Small intestine (tissue), 7 donors: ENCODE measurements at regions not wholly inside any gene's neighbourhood (a gene's known extent, or its start where the extent isn't known, plus 50 kb on each side); places are given as distances from the start of the nearest gene placed in this dataset.

Experiments
- DNase-seq, 2 donors: peaks; one replicate each; pipeline versions ENCODE4 v3.0.0 to v3.0.0-alpha.2; 2013
- FAIRE-seq: peaks from 2 replicates; lab custom pipeline; 2012; peaks lifted over from hg19 to GRCh38; lab: Jason Lieb, UNC
- H3K27ac ChIP-seq, 3 donors: one replicate each; pipeline ENCODE4 v1.5.1; 2013; ENCODE audit warnings: low read length in 2 of 3, mild to moderate bottlenecking in 2 of 3, control low read depth in 1 of 3, inconsistent platforms in 1 of 3, low read depth in 1 of 3, moderate library complexity in 1 of 3
- H3K27me3 ChIP-seq, 3 donors: one replicate each; pipeline ENCODE4 v1.6.1; 2013; ENCODE audit warnings: low read length in 3 of 3, inconsistent platforms in 1 of 3; ENCODE audit not compliant: control insufficient read depth in 3 of 3, insufficient read depth in 3 of 3
- H3K36me3 ChIP-seq, 3 donors: one replicate each; pipeline ENCODE4 v1.6.1; 2013; ENCODE audit warnings: low read length in 3 of 3, inconsistent platforms in 1 of 3, low read depth in 1 of 3, mild to moderate bottlenecking in 1 of 3, moderate library complexity in 1 of 3; ENCODE audit not compliant: control insufficient read depth in 3 of 3, insufficient read depth in 2 of 3
- H3K4me1 ChIP-seq, 3 donors: one replicate each; pipeline ENCODE4 v1.6.1; 2013; ENCODE audit warnings: low read length in 2 of 3, inconsistent platforms in 1 of 3, low read depth in 1 of 3, mild to moderate bottlenecking in 1 of 3, moderate library complexity in 1 of 3; ENCODE audit not compliant: control insufficient read depth in 3 of 3, insufficient read depth in 2 of 3
- H3K4me3 ChIP-seq, 3 donors: one replicate each; pipeline ENCODE4 v1.5.1; 2013; ENCODE audit warnings: low read length in 3 of 3, control low read depth in 1 of 3, inconsistent platforms in 1 of 3, low read depth in 1 of 3, mild to moderate bottlenecking in 1 of 3, moderate library complexity in 1 of 3
- H3K9me3 ChIP-seq, 2 donors: one replicate each; pipeline ENCODE4 v1.6.1; 2013; ENCODE audit warnings: low read depth in 1 of 2, low read length in 1 of 2; ENCODE audit not compliant: control insufficient read depth in 2 of 2, insufficient read depth in 1 of 2
- WGBS, 3 donors: extraction: QIAGEN DNeasy Blood & Tissue Kit; methylation state at CpG; one replicate each; pipeline ENCODE4 v1.1.7; 2013; 5-methylcytosine and 5-hydroxymethylcytosine counted together
- donor health status: healthy with polysubstance abuse.
- donor health status: control.
- donor health status: control.
- donor health status: Bipolar disorder and iron deficiency.
- donor health status: healthy.

- no peak for DNase-seq
- WGBS, 3 donors, result 60 to 71% (median 69%) methylated on average over 1 of the region's 1 CpG
- no peak overlapping the region for H3K4me3 ChIP-seq
- no peak overlapping the region for H3K27ac ChIP-seq
- no peaks in the 10 kb centered on the region for H3K27me3 ChIP-seq
- FAIRE-seq, result no peak
- H3K4me1 ChIP-seq, result no peaks in the 10 kb centered on the region
- H3K9me3 ChIP-seq, result no peaks in the 10 kb centered on the region
- no peaks in the 10 kb centered on the region for H3K36me3 ChIP-seq
Observed at GRCh38 chr9:28758341-28758740, 1185.1 kb upstream of the C9orf72 start.

- no peak overlapping the region for H3K27ac ChIP-seq
- no peaks in the 10 kb centered on the region for H3K4me1 ChIP-seq
- WGBS, 3 donors, result 55 to 77% (median 72%) methylated on average over 1 of the region's 1 CpG
- H3K4me3 ChIP-seq, result no peak overlapping the region
- H3K27me3 ChIP-seq, result no peaks in the 10 kb centered on the region
- H3K9me3 ChIP-seq, result no peaks in the 10 kb centered on the region
- FAIRE-seq (no peak), DNase-seq (no peak)
- no peaks in the 10 kb centered on the region for H3K36me3 ChIP-seq
Observed at GRCh38 chr9:28758971-28759370, 1185.7 kb upstream of the C9orf72 start.

- DNase-seq, result no peak
- FAIRE-seq, result no peak
- WGBS, 3 donors, result 50 to 66% (median 50%) methylated on average over 1 of the region's 1 CpG
Observed at GRCh38 chr9:28762167-28762566, 1188.9 kb upstream of the C9orf72 start.

GRCh38 chr9:28764532-28764931 lies 1191.3 kb upstream of the C9orf72 start:
- Histone ChIP-seq H3K4me3 (no peak overlapping the region), H3K36me3 (no peaks in the 10 kb centered on the region), H3K9me3 (no peaks in the 10 kb centered on the region), H3K4me1 (no peaks in the 10 kb centered on the region), H3K27ac (no peak overlapping the region), H3K27me3 (no peaks in the 10 kb centered on the region)
- 75 to 82% (median 79%) methylated on average over 1 of the region's 1 CpG for WGBS, 3 donors
- FAIRE-seq (peak; percentile 55), DNase-seq (no peak)

More at GRCh38 chr9:28762167-28762566, 1188.9 kb upstream of the C9orf72 start:
- H3K9me3 ChIP-seq, result no peaks in the 10 kb centered on the region
- H3K36me3 ChIP-seq, result no peaks in the 10 kb centered on the region
- H3K27ac ChIP-seq, result no peak overlapping the region
- H3K4me1 ChIP-seq, result no peaks in the 10 kb centered on the region
- no peaks in the 10 kb centered on the region for H3K27me3 ChIP-seq
- H3K4me3 ChIP-seq, result no peak overlapping the region

- Histone ChIP-seq H3K4me3 (no peak overlapping the region), H3K9me3 (no peaks in the 10 kb centered on the region), H3K27me3 (no peaks in the 10 kb centered on the region), H3K27ac (no peak overlapping the region), H3K4me1 (no peaks in the 10 kb centered on the region), H3K36me3 (no peaks in the 10 kb centered on the region)
- DNase-seq (no peak), FAIRE-seq (no peak)
- 79 to 86% (median 85%) methylated on average over 4 of the region's 4 CpGs for WGBS, 3 donors
Observed at GRCh38 chr9:28770226-28770625, 1196.9 kb upstream of the C9orf72 start.

GRCh38 chr9:28770827-28771226 lies 1197.5 kb upstream of the C9orf72 start:
- Histone ChIP-seq H3K9me3 (no peaks in the 10 kb centered on the region), H3K4me3 (no peak overlapping the region), H3K4me1 (no peaks in the 10 kb centered on the region), H3K27ac (no peak overlapping the region), H3K36me3 (no peaks in the 10 kb centered on the region), H3K27me3 (no peaks in the 10 kb centered on the region)
- FAIRE-seq (no peak), DNase-seq (no peak)
- WGBS, 3 donors, result 26 to 50% (median 34%) methylated on average over 2 of the region's 2 CpGs

- Histone ChIP-seq H3K9me3 (no peaks in the 10 kb centered on the region), H3K4me1 (no peaks in the 10 kb centered on the region), H3K27me3 (no peaks in the 10 kb centered on the region), H3K4me3 (no peak overlapping the region), H3K27ac (no peak overlapping the region), H3K36me3 (no peaks in the 10 kb centered on the region)
- 33 to 41% (median 38%) methylated on average over 8 of the region's 8 CpGs for WGBS, 3 donors
- DNase-seq (peak; percentile 16 to 20), FAIRE-seq (no peak)
Observed at GRCh38 chr9:28774433-28775235, 1201.4 kb upstream of the C9orf72 start.

GRCh38 chr9:28779243-28779642 lies 1206.0 kb upstream of the C9orf72 start:
- Histone ChIP-seq H3K4me1 (no peaks in the 10 kb centered on the region), H3K27me3 (no peaks in the 10 kb centered on the region), H3K27ac (no peak overlapping the region), H3K4me3 (no peak overlapping the region), H3K9me3 (no peaks in the 10 kb centered on the region), H3K36me3 (no peaks in the 10 kb centered on the region)
- FAIRE-seq (no peak), DNase-seq (no peak)

- FAIRE-seq, result no peak
- Histone ChIP-seq H3K27me3 (no peaks in the 10 kb centered on the region), H3K27ac (no peak overlapping the region), H3K4me3 (no peak overlapping the region), H3K36me3 (no peaks in the 10 kb centered on the region), H3K4me1 (no peaks in the 10 kb centered on the region), H3K9me3 (no peaks in the 10 kb centered on the region)
- no peak for DNase-seq
Observed at GRCh38 chr9:28781481-28781880, 1208.2 kb upstream of the C9orf72 start.
